LNCAP (cell line): ENCODE measurements at regions not wholly inside any gene's neighbourhood (a gene's known extent, or its start where the extent isn't known, plus 50 kb on each side); places are given as distances from the start of the nearest gene placed in this dataset.

Source experiments
- TF ChIP-seq, protein P1 (sequence below): fragments of 450-650 bp; IDR thresholded peaks from 2 replicates; pipeline ENCODE4 v1.5.1; 2017; ENCODE audit warnings: mild to moderate bottlenecking

DNA sequence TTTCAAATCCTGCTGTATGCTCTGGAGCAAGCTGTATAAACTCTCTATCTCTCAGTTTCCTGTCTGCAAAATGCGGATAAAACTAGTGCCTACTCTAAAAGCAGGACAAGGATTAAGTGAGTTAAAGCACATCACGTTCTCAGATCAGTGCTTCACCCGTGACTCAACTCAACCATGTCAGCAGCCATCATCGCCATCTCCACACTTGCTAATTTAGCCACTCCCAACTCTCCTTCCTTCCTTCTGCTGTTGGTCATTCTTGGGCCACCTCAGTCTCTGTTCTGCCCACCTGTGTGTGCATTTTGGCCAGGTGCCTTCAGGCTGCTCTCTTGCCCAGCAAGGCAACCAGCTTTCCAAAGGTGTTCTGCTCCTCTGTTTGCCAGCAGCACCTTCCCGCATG, 260.0 kb upstream of the CDYL start:
- TF ChIP-seq, protein P1, sequence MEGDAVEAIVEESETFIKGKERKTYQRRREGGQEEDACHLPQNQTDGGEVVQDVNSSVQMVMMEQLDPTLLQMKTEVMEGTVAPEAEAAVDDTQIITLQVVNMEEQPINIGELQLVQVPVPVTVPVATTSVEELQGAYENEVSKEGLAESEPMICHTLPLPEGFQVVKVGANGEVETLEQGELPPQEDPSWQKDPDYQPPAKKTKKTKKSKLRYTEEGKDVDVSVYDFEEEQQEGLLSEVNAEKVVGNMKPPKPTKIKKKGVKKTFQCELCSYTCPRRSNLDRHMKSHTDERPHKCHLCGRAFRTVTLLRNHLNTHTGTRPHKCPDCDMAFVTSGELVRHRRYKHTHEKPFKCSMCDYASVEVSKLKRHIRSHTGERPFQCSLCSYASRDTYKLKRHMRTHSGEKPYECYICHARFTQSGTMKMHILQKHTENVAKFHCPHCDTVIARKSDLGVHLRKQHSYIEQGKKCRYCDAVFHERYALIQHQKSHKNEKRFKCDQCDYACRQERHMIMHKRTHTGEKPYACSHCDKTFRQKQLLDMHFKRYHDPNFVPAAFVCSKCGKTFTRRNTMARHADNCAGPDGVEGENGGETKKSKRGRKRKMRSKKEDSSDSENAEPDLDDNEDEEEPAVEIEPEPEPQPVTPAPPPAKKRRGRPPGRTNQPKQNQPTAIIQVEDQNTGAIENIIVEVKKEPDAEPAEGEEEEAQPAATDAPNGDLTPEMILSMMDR: no peak

GRCh38 chr6:4513561-4513960, 262.6 kb upstream of the CDYL start:
- TF ChIP-seq, protein P1: no peak

GRCh38 chr6:4512051-4512471, 264.1 kb upstream of the CDYL start:
- TF ChIP-seq, protein P1: no peak

- TF ChIP-seq, protein P1: no peak
These were observed 264.6 kb upstream of the CDYL start for GRCh38 chr6:4511641-4512020.

DNA sequence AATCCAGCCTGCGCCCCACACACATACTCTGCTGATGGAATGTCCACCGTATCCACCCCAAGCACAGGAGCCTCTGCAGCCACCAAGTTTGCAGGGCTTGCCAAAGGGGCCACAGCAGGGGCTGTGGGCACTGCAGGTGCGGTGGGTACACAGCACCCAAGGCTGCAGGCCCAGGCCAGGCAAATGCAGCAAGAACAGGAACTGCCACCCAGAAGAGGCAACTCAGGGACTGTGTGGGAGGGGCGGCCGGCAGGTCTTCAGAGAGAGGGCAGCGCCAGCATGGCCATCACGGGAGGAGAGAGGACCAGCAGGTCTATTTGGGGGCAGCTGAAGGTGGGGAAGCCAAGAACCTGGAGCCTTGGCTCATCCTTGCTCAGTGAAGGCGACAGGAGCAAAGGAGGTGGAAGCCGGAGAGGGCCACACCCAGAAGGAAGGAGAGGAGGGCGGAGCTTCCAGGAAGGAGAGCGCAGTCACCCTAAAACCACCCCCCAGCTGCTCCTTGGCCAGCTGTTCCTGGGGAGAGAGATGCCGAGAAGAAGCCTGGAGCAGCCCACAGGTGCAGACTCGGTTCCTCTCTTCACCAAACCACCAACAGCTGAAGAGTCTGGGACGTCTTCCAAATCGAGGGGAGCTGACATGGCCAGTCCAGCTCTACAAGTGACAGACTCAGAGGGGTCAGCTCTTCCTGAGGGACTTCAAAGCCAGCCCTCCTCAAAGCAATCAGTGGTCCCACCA, 265.1 kb upstream of the CDYL start:
- TF ChIP-seq, protein P1: no peak

- TF ChIP-seq, protein P1: no peak
These were observed 265.9 kb upstream of the CDYL start for GRCh38 chr6:4510317-4510716.

GRCh38 chr6:4509506-4509905, 266.7 kb upstream of the CDYL start:
- TF ChIP-seq, protein P1: no peak

- TF ChIP-seq, protein P1: no peak
These were observed 269.4 kb upstream of the CDYL start for GRCh38 chr6:4506792-4507191.
